A549 (cell line): ENCODE measurements at regions not wholly inside any gene's neighbourhood (a gene's known extent, or its start where the extent isn't known, plus 50 kb on each side); places are given as distances from the start of the nearest gene placed in this dataset.
"Not testable (repeated sequence)": the region's sequence is repeated elsewhere in the genome, so short reads cannot be mapped to it uniquely, and the experiment has no call there.

Experiments used
- ATAC-seq, 2 experiments: fragments of 200-7000 bp in 1 of 2; fragments of >200 bp in 1 of 2; cut with Nextera tagmentation in 1 of 2; cut with Tn5 transposase in 1 of 2; 3 replicates each; pipeline versions ENCODE4 v1.8.0 to v1.9.1; 2018 to 2020; ENCODE audit warnings: mild to moderate bottlenecking in 1 of 2, moderate library complexity in 1 of 2
- CTCF ChIA-PET: fragments of 300-600 bp; sonication (Branson Sonifier 250); formaldehyde crosslinking; extraction: SDS; loops from one replicate; lab custom pipeline; 2021; ENCODE audit warnings: antibody characterized with exemption, inconsistent platforms; lab: Yijun Ruan, JAX
- POLR2A ChIA-PET: fragments of 350-600 bp; formaldehyde crosslinking; extraction: SDS; loops from one replicate; lab custom pipeline; 2021; ENCODE audit warnings: antibody characterized with exemption, inconsistent platforms; lab: Yijun Ruan, JAX
- DNase-seq, 2 experiments: peaks; one replicate each; pipeline versions ENCODE4 v3.0.0 to v3.0.0-alpha.2; 2011 to 2016; ENCODE audit warnings: low read depth in 1 of 2, low spot score in 1 of 2
- FAIRE-seq: peaks from 2 replicates; lab custom pipeline; 2011; peaks lifted over from hg19 to GRCh38; lab: Jason Lieb, UNC
- H3K27ac ChIP-seq, 2 experiments: fragments of >200 bp; sonication (Bioruptor Twin); formaldehyde crosslinking; 3 replicates each; pipeline ENCODE4 v1.5.1; 2016 to 2017
- H3K4me1 ChIP-seq: fragments of >200 bp; sonication (Bioruptor Twin); formaldehyde crosslinking; 3 replicates; pipeline ENCODE4 v1.6.1; 2016
- H3K4me2 ChIP-seq: fragments of >200 bp; sonication (Bioruptor Twin); formaldehyde crosslinking; 3 replicates; pipeline ENCODE4 v1.6.1; 2016
- H3K4me3 ChIP-seq: fragments of >200 bp; sonication (Bioruptor Twin); formaldehyde crosslinking; 3 replicates; pipeline ENCODE4 v1.5.1; 2016
- H3K9me3 ChIP-seq: fragments of >200 bp; sonication (Bioruptor Twin); formaldehyde crosslinking; 3 replicates; pipeline ENCODE4 v1.6.1; 2016
- ATOH8 ChIP-seq: fragments of 250-450 bp; sonication (Bioruptor Pico); IDR thresholded peaks from 2 replicates; pipeline ENCODE4 v1.5.0; 2020; ENCODE audit warnings: low read depth, mild to moderate bottlenecking, moderate library complexity
- BCL3 ChIP-seq: fragments of >200 bp; sonication (Bioruptor Twin); formaldehyde crosslinking; IDR thresholded peaks from 3 replicates; pipeline ENCODE4 v1.6.1; 2016
- CBX2 ChIP-seq: fragments of 200-600 bp; sonication (generic); IDR thresholded peaks from 2 replicates; pipeline ENCODE4 v1.6.1; 2016; ENCODE audit warnings: low read depth, mild to moderate bottlenecking, borderline replicate concordance
- EHF ChIP-seq: fragments of 250-450 bp; sonication (Bioruptor Pico); IDR thresholded peaks from 2 replicates; pipeline ENCODE4 v1.5.0; 2020; ENCODE audit warnings: mild to moderate bottlenecking
- ESRRA ChIP-seq: fragments of 150-350 bp; IDR thresholded peaks from 2 replicates; pipeline ENCODE4 v1.6.1; 2014; ENCODE audit warnings: mild to moderate bottlenecking, low read length, borderline replicate concordance
- FOSL2 ChIP-seq, 2 experiments: fragments of 450-650 bp in 1 of 2; fragments of >200 bp in 1 of 2; sonication (Bioruptor Twin) in 1 of 2; formaldehyde crosslinking; IDR thresholded peaks; 2 replicates each; pipeline versions ENCODE4 v1.5.0 to v1.6.1; 2016 to 2020; ENCODE audit warnings: mild to moderate bottlenecking in 1 of 2, moderate library complexity in 1 of 2
- FOXS1 ChIP-seq: fragments of 250-450 bp; sonication (Bioruptor Pico); IDR thresholded peaks from 2 replicates; pipeline ENCODE4 v1.5.0; 2020; ENCODE audit warnings: mild to moderate bottlenecking, moderate library complexity
- HES2 ChIP-seq: fragments of >200 bp; sonication (Bioruptor Twin); formaldehyde crosslinking; IDR thresholded peaks from 2 replicates; pipeline ENCODE4 v1.6.1; 2016
- JUN ChIP-seq, 2 experiments: fragments of >200 bp; sonication (Bioruptor Twin); formaldehyde crosslinking; IDR thresholded peaks; 2 replicates in 1 of 2; 3 replicates in 1 of 2; pipeline ENCODE4 v1.6.1; 2016 to 2017
- MAFK ChIP-seq: fragments of 450-650 bp; IDR thresholded peaks from 2 replicates; pipeline ENCODE4 v1.6.1; 2014; ENCODE audit not compliant: partially characterized antibody
- MYC ChIP-seq: IDR thresholded peaks from 2 replicates; pipeline ENCODE4 v1.6.1; 2012; ENCODE audit warnings: mild to moderate bottlenecking, inconsistent platforms, low read length, improper control_type of control experiment, borderline replicate concordance
- NFE2L2 ChIP-seq: fragments of 150-350 bp; conservative IDR thresholded peaks from 2 replicates; pipeline ENCODE4 v1.6.1; 2014; ENCODE audit warnings: low read length
- NPAS2 ChIP-seq: fragments of 250-450 bp; sonication (Bioruptor Pico); IDR thresholded peaks from 2 replicates; pipeline ENCODE4 v1.8.0; 2022; ENCODE audit warnings: mild to moderate bottlenecking, moderate library complexity, borderline replicate concordance
- PHF8 ChIP-seq: fragments of 200-600 bp; sonication (generic); IDR thresholded peaks from 2 replicates; pipeline ENCODE4 v1.6.1; 2016; ENCODE audit warnings: low read depth, mild to moderate bottlenecking, antibody characterized with exemption, moderate library complexity, borderline replicate concordance
- POLR2A ChIP-seq: IDR thresholded peaks from 2 replicates; pipeline ENCODE4 v1.6.1; 2012; ENCODE audit warnings: mild to moderate bottlenecking, low read length
- RFX5 ChIP-seq: fragments of 450-650 bp; IDR thresholded peaks from 2 replicates; pipeline ENCODE4 v1.7.1; 2014; ENCODE audit warnings: antibody characterized with exemption, mild to moderate bottlenecking, moderate library complexity
- SREBF2 ChIP-seq: fragments of 450-650 bp; IDR thresholded peaks from 2 replicates; pipeline ENCODE4 v1.6.1; 2014; ENCODE audit warnings: mild to moderate bottlenecking, moderate library complexity
- ZNF302 ChIP-seq: fragments of 250-450 bp; sonication (Bioruptor Pico); IDR thresholded peaks from 2 replicates; pipeline ENCODE4 v1.9.0; 2021; ENCODE audit warnings: inconsistent platforms, mild to moderate bottlenecking, moderate library complexity
- ZSCAN20 ChIP-seq: fragments of 250-450 bp; sonication (Bioruptor Pico); IDR thresholded peaks from 2 replicates; pipeline ENCODE4 v1.8.0; 2022; ENCODE audit warnings: mild to moderate bottlenecking, moderate library complexity
- WGBS: methylation state at CpG from one replicate; pipeline ENCODE4 v1.1.6; 2017; ENCODE audit errors: missing lambda C conversion rate; 5-methylcytosine and 5-hydroxymethylcytosine counted together
- TF ChIP-seq, protein P1 (sequence below): fragments of 200-600 bp; sonication (generic); IDR thresholded peaks from 2 replicates; pipeline ENCODE4 v1.6.1; 2016; ENCODE audit warnings: antibody characterized with exemption, mild to moderate bottlenecking, moderate library complexity

GRCh38 chrX:50967736-50968135 is 57.2 kb downstream of the BMP15 start:
- TF ChIP-seq NPAS2 (CRISPR knock-in tag): no peak
- TF ChIP-seq, protein P1, sequence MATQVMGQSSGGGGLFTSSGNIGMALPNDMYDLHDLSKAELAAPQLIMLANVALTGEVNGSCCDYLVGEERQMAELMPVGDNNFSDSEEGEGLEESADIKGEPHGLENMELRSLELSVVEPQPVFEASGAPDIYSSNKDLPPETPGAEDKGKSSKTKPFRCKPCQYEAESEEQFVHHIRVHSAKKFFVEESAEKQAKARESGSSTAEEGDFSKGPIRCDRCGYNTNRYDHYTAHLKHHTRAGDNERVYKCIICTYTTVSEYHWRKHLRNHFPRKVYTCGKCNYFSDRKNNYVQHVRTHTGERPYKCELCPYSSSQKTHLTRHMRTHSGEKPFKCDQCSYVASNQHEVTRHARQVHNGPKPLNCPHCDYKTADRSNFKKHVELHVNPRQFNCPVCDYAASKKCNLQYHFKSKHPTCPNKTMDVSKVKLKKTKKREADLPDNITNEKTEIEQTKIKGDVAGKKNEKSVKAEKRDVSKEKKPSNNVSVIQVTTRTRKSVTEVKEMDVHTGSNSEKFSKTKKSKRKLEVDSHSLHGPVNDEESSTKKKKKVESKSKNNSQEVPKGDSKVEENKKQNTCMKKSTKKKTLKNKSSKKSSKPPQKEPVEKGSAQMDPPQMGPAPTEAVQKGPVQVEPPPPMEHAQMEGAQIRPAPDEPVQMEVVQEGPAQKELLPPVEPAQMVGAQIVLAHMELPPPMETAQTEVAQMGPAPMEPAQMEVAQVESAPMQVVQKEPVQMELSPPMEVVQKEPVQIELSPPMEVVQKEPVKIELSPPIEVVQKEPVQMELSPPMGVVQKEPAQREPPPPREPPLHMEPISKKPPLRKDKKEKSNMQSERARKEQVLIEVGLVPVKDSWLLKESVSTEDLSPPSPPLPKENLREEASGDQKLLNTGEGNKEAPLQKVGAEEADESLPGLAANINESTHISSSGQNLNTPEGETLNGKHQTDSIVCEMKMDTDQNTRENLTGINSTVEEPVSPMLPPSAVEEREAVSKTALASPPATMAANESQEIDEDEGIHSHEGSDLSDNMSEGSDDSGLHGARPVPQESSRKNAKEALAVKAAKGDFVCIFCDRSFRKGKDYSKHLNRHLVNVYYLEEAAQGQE: no peak
- no peak for DNase-seq
- Histone ChIP-seq H3K4me2 (no peak overlapping the region), H3K27ac (no peak overlapping the region), H3K4me3 (no peak overlapping the region), H3K4me1 (no peaks in the 10 kb centered on the region), H3K9me3 (no peaks in the 10 kb centered on the region)
- ChIA-PET POLR2A (no interaction called here), CTCF (interaction anchor here (0.9 to 1.2 kb wide), 2 partner anchors 21 to 221 kb away, joined by 3 read pairs; no protein-coding TSS in a partner anchor)
- FAIRE-seq: no peak
- no peak for ATAC-seq
- WGBS: 22% methylated on average over 6 of the region's 6 CpGs

- H3K27ac ChIP-seq, FAIRE-seq, H3K4me1 ChIP-seq, DNase-seq, H3K9me3 ChIP-seq, ATAC-seq, H3K4me3 ChIP-seq, POLR2A ChIA-PET, H3K4me2 ChIP-seq, CTCF ChIA-PET: not testable (repeated sequence)
- 15% methylated on average over 7 of the region's 7 CpGs for WGBS
Observed at GRCh38 chrX:50968871-50969635, 58.5 kb downstream of the BMP15 start.

- H3K27ac ChIP-seq: no peak overlapping the region
- no peak for FAIRE-seq
- ChIA-PET CTCF (no interaction called here), POLR2A (no interaction called here)
- no peak for DNase-seq
- TF ChIP-seq MYC (no peak), CBX2 (no peak), NFE2L2 (no peak), BCL3 (no peak), MAFK (no peak), HES2 (no peak), ZNF302 (CRISPR knock-in tag) (no peak), ESRRA (no peak), ZSCAN20 (CRISPR knock-in tag) (no peak), NPAS2 (CRISPR knock-in tag) (no peak)
- H3K4me2 ChIP-seq: no peak overlapping the region
- H3K9me3 ChIP-seq: no peaks in the 10 kb centered on the region
- H3K4me1 ChIP-seq: no peaks in the 10 kb centered on the region
- 37% methylated on average over 2 of the region's 2 CpGs for WGBS
- no peak overlapping the region for H3K4me3 ChIP-seq
- ATAC-seq: no peak
Observed at GRCh38 chrX:50971395-50971794, 60.9 kb downstream of the BMP15 start.

DNA sequence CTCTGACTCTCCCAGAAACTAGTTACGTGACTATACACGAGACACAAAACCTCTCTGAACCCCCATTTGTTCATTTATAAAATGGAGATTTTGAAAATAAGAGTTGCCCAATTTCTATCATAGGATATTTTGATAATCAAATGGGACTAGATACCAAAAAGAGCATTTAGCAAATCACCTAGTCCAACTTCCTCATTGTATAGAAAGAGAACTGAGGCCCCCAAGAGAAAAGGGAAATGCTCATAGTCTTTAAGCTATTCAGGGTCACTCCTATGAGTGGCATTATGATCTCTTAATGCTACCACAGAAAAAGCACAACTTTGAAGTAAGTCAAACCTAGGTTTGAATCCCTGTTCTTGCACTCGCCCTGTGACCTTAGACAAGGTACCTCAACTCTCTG is 62.7 kb downstream of the BMP15 start:
- WGBS: 14% methylated on average over 3 of the region's 3 CpGs
- CTCF ChIA-PET: no interaction called here
- no peak for FAIRE-seq
- Histone ChIP-seq H3K9me3 (no peaks in the 10 kb centered on the region), H3K4me1 (no peaks in the 10 kb centered on the region), H3K27ac (no peak overlapping the region), H3K4me3 (no peak overlapping the region), H3K4me2 (no peak overlapping the region)
- POLR2A ChIA-PET: no interaction called here
- ATAC-seq: no peak
- no peak for DNase-seq
- no peak for TF ChIP-seq ATOH8 (CRISPR knock-in tag)
- no peak for TF ChIP-seq EHF (CRISPR knock-in tag)
- no peak for TF ChIP-seq FOXS1 (CRISPR knock-in tag)
- TF ChIP-seq MYC: no peak
- no peak for TF ChIP-seq SREBF2
- no peak for TF ChIP-seq PHF8
- TF ChIP-seq FOSL2 (IDR thresholded peaks at IDR 0.05): no peak
- TF ChIP-seq FOSL2 (CRISPR knock-in tag; IDR thresholded peaks at IDR 0.05): no peak
- no peak for TF ChIP-seq RFX5
- TF ChIP-seq CBX2: no peak
- no peak for TF ChIP-seq HES2
- TF ChIP-seq JUN (IDR thresholded peaks at IDR 0.05): no peak
- no peak for TF ChIP-seq POLR2A
